Posterior vena cava (tissue), 2 donors: ENCODE measurements at regions not wholly inside any gene's neighbourhood (a gene's known extent, or its start where the extent isn't known, plus 50 kb on each side); places are given as distances from the start of the nearest gene placed in this dataset.
"Not testable (repeated sequence)": the region's sequence is repeated elsewhere in the genome, so short reads cannot be mapped to it uniquely, and the experiment has no call there.

Experiments
- DNase-seq: peaks from one replicate; pipeline ENCODE4 v3.0.0-alpha.2; 2020; ENCODE audit warnings: low spot score
- intact Hi-C, 2 donors: fragments of 100-400 bp; cut with DNase I; formaldehyde crosslinking; loops; one replicate each; pipeline versions ENCODE4 v1.14.1 to v1.14.2; 2022 to 2023
- donor health status: DM: yes; HTN: yes; CAD: no.
- donor health status: DM: yes; HTN: yes; CAD: no.

GRCh38 chr2:116117845-116118244 lies 1675.4 kb downstream of the DPP10 start:
- no peak for DNase-seq
- intact Hi-C loops, result no loop called here

DNA sequence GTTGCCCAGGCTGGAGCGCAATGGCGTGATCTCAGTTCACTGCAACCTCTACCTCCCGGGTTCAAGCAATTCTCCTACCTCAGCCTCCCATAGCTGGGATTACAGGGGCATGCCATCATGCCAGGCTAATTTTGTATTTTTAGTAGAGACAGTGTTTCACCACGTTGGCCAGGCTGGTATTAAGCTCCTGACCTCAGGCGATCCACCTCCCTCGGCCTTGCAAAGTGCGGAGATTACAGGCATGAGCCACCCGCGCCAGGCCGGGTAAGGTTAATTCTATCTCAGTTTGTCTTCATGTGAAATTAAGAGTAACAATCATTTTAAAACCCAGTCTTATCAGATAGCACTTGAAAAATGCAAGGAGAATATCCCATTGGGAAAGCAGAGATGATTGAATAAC lies 1681.7 kb upstream of the DDX18 start:
- intact Hi-C loops, result no loop called here
- no peak for DNase-seq

DNA sequence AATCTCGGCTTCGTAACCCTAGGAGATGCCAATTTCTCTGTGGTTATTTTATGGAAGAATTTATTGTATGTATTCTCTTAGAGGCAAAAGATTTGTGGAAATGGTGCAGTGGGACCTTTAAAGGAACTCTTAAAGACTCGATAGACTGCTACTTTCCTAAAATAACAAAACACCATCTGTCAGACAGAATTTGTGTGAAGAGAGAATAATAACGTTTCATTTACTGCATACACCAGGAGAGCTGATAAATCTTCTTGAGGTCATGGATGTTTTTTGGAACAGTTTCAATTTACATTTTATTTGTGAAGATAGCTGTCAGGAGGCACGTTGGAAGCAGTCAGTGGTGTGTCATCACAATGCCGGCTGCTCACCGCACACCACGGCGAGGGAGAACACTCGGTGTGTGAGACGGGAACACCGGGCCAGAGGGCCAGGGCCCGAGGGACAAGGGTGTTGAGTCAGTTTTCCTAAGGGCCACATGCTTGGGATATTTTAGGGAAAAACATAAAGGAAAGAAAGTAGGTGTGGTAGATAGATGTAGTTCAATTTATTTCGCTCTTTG lies 1681.0 kb upstream of the DDX18 start:
- DNase-seq, result no peak
- intact Hi-C loops, result no loop called here

- intact Hi-C loops, result no loop called here
- no peak for DNase-seq
Observed at GRCh38 chr2:116141891-116142474, 1672.5 kb upstream of the DDX18 start.

DNA sequence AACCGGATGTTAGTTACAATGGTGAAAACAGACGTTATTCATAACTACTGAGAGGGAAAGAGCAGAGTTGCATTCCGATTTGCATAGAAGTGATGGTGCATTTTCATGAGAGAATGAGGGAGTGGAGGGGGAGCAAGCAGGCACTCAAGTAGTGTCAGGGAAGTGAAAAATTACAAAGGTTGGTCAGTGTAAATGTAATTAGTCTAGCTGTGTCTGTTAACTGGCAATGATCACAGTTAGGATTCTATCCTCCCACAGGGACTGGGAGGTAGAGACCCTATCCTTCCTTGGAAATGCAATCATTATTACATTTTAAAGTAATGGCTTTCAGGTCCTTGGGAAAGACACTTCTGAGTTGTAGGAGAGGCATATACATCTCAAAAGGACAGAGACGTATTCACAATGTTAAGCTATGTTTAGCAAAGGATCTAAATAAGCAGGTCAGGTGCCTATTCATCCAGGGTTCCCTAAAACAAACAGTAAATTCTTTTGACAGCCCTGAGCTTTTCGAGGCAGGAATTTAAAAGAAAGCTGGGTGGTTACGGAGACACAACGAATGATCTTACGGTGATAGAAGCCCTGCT lies 1671.8 kb upstream of the DDX18 start:
- no peak for DNase-seq
- intact Hi-C loops, result no loop called here

GRCh38 chr2:116145031-116145430 lies 1669.5 kb upstream of the DDX18 start:
- DNase-seq, result no peak
- intact Hi-C loops, result no loop called here

GRCh38 chr2:116148361-116148760 lies 1666.1 kb upstream of the DDX18 start:
- DNase-seq, result no peak
- intact Hi-C loops, result no loop called here

DNA sequence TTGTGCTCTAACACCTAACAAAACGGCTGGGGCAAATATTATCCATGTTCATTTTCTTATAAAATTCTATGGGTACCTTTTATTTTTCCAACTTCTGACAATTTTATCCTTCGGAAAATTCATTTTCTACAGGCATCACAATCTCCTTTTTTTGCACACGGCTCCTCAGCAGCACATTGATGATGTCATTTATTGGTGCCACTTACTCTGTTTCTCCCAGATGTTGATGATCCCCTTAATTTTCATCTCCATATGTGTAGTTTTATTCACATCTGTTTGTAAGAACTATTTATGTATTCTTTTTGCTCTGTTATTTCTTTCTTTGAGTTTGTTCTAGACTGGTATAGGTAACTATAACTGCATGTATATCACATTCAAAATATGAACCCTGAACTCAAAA lies 1660.8 kb upstream of the DDX18 start:
- DNase-seq, result no peak
- intact Hi-C loops, result no loop called here

- DNase-seq, result no peak
- intact Hi-C loops, result no loop called here
Observed at GRCh38 chr2:116160657-116161056, 1653.8 kb upstream of the DDX18 start.

DNA sequence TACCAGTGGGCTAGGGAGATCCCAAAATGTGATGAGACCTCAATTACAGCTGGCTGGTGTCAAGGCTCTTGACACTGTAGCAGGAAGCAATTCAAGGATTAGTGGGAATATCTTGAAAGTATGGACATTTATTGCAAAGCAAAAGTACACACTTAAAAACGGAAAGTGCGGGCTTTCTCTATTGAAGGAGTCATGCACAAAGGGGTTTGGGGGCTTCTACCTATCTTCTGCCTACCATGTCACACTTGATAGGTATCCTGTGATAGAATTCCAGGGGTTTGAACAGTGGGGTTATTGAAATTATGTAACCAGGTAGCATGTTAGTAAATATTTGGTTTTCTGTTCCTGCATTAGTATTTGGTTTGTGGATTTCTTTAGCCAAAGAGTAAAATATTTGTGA lies 1652.1 kb upstream of the DDX18 start:
- intact Hi-C loops, result no loop called here
- DNase-seq, result no peak

DNA sequence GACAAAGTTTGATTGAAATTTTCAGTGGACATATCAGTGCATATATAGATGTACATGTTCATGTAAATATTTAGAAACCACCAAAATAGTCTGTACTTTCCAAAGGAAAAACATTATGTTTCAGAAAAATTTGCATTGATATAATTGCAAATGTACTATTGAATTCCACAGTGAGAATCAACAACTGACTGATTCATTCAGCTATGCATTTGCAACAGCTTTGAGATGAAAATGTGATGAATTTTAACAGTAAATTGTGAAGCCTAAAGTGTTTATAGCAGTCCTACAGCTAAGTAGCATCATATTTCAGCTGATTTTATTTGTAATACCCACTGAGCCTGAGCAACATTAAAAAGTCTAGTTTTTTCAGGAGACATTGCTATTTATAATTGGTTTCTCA lies 1647.4 kb upstream of the DDX18 start:
- intact Hi-C loops, result no loop called here
- no peak for DNase-seq

DNA sequence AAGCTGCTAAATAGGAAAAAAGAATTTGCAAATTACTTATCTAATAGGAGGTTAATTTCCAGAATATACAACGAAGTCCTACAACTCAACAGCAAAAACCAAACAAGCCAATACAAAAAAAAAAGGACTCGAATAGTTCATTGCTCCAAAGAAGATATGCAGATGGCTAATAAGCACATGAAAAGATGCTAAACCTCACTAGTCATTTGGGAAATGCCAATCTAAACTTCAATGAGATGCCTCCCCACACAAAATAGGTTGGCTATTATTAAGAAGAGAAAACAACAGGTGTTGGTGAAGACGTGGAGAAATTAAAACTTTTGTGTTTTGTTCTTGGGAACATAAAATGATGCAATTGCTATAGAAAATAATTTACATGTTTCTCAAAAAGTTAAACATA lies 1634.4 kb upstream of the DDX18 start:
- intact Hi-C loops, result no loop called here
- no peak for DNase-seq

- DNase-seq, intact Hi-C loops: not testable (repeated sequence)
Observed at GRCh38 chr2:116190684-116191083, 1623.8 kb upstream of the DDX18 start.

DNA sequence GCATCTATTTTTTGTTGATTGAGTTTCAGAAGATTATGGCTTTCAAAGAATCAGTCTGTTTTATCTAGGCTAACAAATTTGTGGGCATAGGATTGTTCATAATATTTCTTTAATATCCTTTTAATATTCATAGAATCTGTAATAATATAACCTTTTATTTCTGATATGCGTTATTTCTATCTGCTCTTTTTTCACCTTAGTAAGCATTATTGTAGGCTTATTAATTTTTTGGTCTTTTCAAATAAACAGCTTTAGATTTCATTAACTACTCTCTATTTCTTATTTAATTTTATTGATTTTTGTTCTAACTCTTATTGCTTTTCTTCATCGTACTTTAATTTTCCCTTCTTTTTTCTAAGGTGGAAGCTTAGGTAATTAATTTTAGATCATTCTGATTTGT lies 1614.4 kb upstream of the DDX18 start:
- intact Hi-C loops, result no loop called here

GRCh38 chr2:116211719-116212118 lies 1602.8 kb upstream of the DDX18 start:
- no peak for DNase-seq
- intact Hi-C loops, result no loop called here

More for the DNA sequence above, 1614.4 kb upstream of the DDX18 start:
- DNase-seq, result no peak

GRCh38 chr2:116222793-116223192 lies 1591.7 kb upstream of the DDX18 start:
- DNase-seq, result no peak
- intact Hi-C loops, result no loop called here

- intact Hi-C loops, result no loop called here
- no peak for DNase-seq
Observed at GRCh38 chr2:116223912-116224311, 1590.6 kb upstream of the DDX18 start.

DNA sequence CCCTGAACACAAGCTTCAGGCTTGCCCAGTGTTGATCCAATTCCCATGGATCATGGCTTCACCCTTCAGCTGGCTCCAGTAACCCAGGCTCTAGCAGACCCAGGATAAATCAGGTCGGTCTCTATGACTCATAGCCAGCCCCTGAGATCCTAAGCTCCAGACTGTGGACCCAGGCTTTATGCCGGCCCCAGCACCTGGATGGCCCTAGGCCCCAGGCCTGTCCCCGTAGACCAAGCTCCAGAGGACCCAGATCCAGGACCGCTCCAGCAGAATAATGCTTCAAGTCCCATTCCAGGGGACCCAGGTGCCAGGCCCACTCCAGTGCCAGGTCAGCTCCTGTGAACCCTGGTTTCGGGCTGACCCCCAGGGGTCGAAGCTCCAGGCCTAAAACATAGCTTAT lies 1589.9 kb upstream of the DDX18 start:
- DNase-seq, result no peak
- intact Hi-C loops, result no loop called here

- intact Hi-C loops, result no loop called here
- no peak for DNase-seq
Observed at GRCh38 chr2:116238511-116238910, 1576.0 kb upstream of the DDX18 start.

DNA sequence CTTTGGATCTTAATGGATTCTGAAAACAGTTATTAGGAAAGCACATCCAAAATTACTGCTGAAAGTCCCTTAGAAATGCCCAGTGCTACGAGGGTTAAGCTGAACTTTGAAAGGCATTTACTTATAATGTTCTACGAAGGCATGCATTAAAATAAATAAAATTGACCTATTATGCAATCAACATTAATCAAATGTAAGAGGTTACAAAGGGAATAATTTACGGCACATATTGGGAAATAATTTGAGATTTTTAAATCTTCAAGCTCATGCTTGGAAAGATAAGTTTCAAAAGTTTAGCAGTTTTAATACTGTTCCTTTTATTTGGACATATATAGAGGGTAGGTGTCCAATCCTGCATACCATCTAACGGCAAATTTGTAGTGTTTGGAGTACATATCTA lies 1564.1 kb upstream of the DDX18 start:
- intact Hi-C loops, result no loop called here

DNA sequence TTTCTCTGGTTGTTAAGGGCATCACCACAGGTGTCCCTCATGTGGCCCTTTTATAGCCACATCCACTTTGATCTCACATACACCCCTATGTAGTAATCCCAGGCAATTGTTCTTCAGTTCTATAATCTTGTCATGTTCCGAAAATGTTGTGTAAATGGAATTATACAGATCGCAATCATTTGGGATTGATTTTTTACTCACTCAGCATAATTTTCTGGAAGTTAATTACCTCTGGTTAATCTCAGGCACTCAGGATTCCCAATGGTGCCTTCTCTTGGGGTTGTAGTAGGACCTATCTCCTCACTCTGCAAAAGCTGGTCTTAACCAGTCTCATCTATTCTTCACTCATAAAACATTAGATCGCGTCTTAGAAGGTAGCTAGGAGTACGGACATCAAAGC lies 1549.6 kb upstream of the DDX18 start:
- DNase-seq, result no peak
- intact Hi-C loops, result no loop called here

More for the DNA sequence above, 1564.1 kb upstream of the DDX18 start:
- DNase-seq, result no peak
